Endodermal cell (in vitro differentiated cells): ENCODE measurements at regions not wholly inside any gene's neighbourhood (a gene's known extent, or its start where the extent isn't known, plus 50 kb on each side); places are given as distances from the start of the nearest gene placed in this dataset.

ENCODE experiments used
- DNase-seq: peaks from one replicate; pipeline ENCODE4 v3.0.0-alpha.2; 2017
- H3K27ac ChIP-seq: 2 replicates; pipeline ENCODE4 v1.5.1; 2013; ENCODE audit warnings: mild to moderate bottlenecking, low read depth, low read length, moderate library complexity
- H3K27me3 ChIP-seq: 2 replicates; pipeline ENCODE4 v1.6.1; 2013; ENCODE audit warnings: mild to moderate bottlenecking, low read length, moderate library complexity; ENCODE audit not compliant: insufficient read depth, control insufficient read depth, poor library complexity, severe bottlenecking
- H3K36me3 ChIP-seq: 2 replicates; pipeline ENCODE4 v1.7.0; 2013; ENCODE audit warnings: mild to moderate bottlenecking, low read length, moderate library complexity; ENCODE audit not compliant: control insufficient read depth, insufficient read depth
- H3K4me1 ChIP-seq: one replicate; pipeline ENCODE4 v1.7.0; 2013; ENCODE audit warnings: low read length; ENCODE audit not compliant: control insufficient read depth, insufficient read depth
- H3K4me3 ChIP-seq: 2 replicates; pipeline ENCODE4 v1.5.1; 2013; ENCODE audit warnings: mild to moderate bottlenecking, low read length, moderate library complexity
- H3K9ac ChIP-seq: 2 replicates; pipeline ENCODE4 v1.6.1; 2013; ENCODE audit warnings: mild to moderate bottlenecking, low read length, moderate library complexity; ENCODE audit not compliant: poor library complexity, severe bottlenecking; ENCODE audit errors: extremely low read depth
- H3K9me3 ChIP-seq: 2 replicates; pipeline ENCODE4 v1.6.1; 2013; ENCODE audit warnings: mild to moderate bottlenecking, low read length, moderate library complexity; ENCODE audit not compliant: control insufficient read depth
- H3K27ac Mint-ChIP-seq: 2 replicates; pipeline ENCODE4 v1.8.0; 2020; ENCODE audit warnings: mixed read lengths
- H3K27me3 Mint-ChIP-seq: 2 replicates; pipeline ENCODE4 v1.8.0; 2021; ENCODE audit warnings: mild to moderate bottlenecking, mixed read lengths; ENCODE audit not compliant: insufficient read depth
- H3K36me3 Mint-ChIP-seq: 2 replicates; pipeline ENCODE4 v1.8.0; 2020; ENCODE audit warnings: low read depth, mixed read lengths
- H3K4me1 Mint-ChIP-seq: 2 replicates; pipeline ENCODE4 v1.8.0; 2020; ENCODE audit warnings: mixed read lengths
- H3K4me3 Mint-ChIP-seq: 2 replicates; pipeline ENCODE4 v1.8.0; 2020; ENCODE audit warnings: mild to moderate bottlenecking, moderate library complexity, mixed read lengths
- H3K9me3 Mint-ChIP-seq: 2 replicates; pipeline ENCODE4 v1.8.0; 2020; ENCODE audit warnings: mild to moderate bottlenecking, mixed read lengths
- CTCF ChIP-seq: fragments of 200-600 bp; sonication (generic); conservative IDR thresholded peaks from 2 replicates; pipeline ENCODE4 v1.5.0; 2021; ENCODE audit warnings: antibody characterized with exemption, mild to moderate bottlenecking
- WGBS, 2 experiments: methylation state at CpG; one replicate each; pipeline versions ENCODE4 v1.1.5 to v1.1.7; 2013; ENCODE audit warnings: missing lambda C conversion rate in 2 of 2, mixed read lengths in 1 of 2; ENCODE audit not compliant: insufficient coverage in 1 of 2, insufficient read length in 1 of 2; 5-methylcytosine and 5-hydroxymethylcytosine counted together

- Histone ChIP-seq H3K4me3 (no peak overlapping the region), H3K4me1 (no peaks in the 10 kb centered on the region), H3K27me3 (no peaks in the 10 kb centered on the region), H3K9me3 (no peaks in the 10 kb centered on the region), H3K9ac (no peak overlapping the region), H3K27ac (no peak overlapping the region), H3K36me3 (peaks cover 14% of the 10 kb centered on the region)
- no peak for DNase-seq
- Mint-ChIP-seq H3K36me3 (peaks cover 33% of the 10 kb centered on the region), H3K9me3 (no peaks in the 10 kb centered on the region), H3K4me1 (no peaks in the 10 kb centered on the region), H3K27me3 (no peaks in the 10 kb centered on the region), H3K4me3 (no peak overlapping the region), H3K27ac (no peak overlapping the region)
- TF ChIP-seq CTCF, result no peak
- 93 to 99% methylated on average over 3 of the region's 3 CpGs for WGBS, 2 experiments
Observed at GRCh38 chr6:34627296-34627695, 69.3 kb downstream of the ILRUN start.

GRCh38 chr6:34618430-34619182 lies 62.5 kb upstream of the SPDEF start:
- Mint-ChIP-seq H3K9me3 (no peaks in the 10 kb centered on the region), H3K27me3 (no peaks in the 10 kb centered on the region), H3K36me3 (peaks cover 9% of the 10 kb centered on the region), H3K4me3 (no peak overlapping the region), H3K4me1 (peaks cover 9% of the 10 kb centered on the region), H3K27ac (no peak overlapping the region)
- Histone ChIP-seq H3K27ac (no peak overlapping the region), H3K36me3 (peaks cover 4% of the 10 kb centered on the region), H3K27me3 (no peaks in the 10 kb centered on the region), H3K9ac (no peak overlapping the region), H3K9me3 (no peaks in the 10 kb centered on the region), H3K4me1 (peaks cover 7% of the 10 kb centered on the region), H3K4me3 (no peak overlapping the region)
- no peak for DNase-seq
- no peak for TF ChIP-seq CTCF
- WGBS, 2 experiments, result 87 to 92% methylated on average over 4 to 5 of the region's 5 CpGs

GRCh38 chr6:34617231-34617630 lies 61.1 kb upstream of the SPDEF start:
- no peak for TF ChIP-seq CTCF
- H3K9me3 ChIP-seq, result no peaks in the 10 kb centered on the region
- H3K4me1 ChIP-seq, result peaks cover 7% of the 10 kb centered on the region
- Mint-ChIP-seq H3K4me3 (no peak overlapping the region), H3K27me3 (no peaks in the 10 kb centered on the region), H3K9me3 (no peaks in the 10 kb centered on the region), H3K36me3 (peaks cover 7% of the 10 kb centered on the region), H3K27ac (no peak overlapping the region), H3K4me1 (peaks cover 9% of the 10 kb centered on the region)
- WGBS, 2 experiments, result 91 to 95% methylated on average over 7 of the region's 7 CpGs
- H3K27me3 ChIP-seq, result no peaks in the 10 kb centered on the region
- H3K36me3 ChIP-seq, result peaks cover 4% of the 10 kb centered on the region
- DNase-seq, result no peak
- no peak overlapping the region for H3K4me3 ChIP-seq
- no peak overlapping the region for H3K27ac ChIP-seq
- no peak overlapping the region for H3K9ac ChIP-seq
